ENCODE measurements at regions not wholly inside any gene's neighbourhood (a gene's known extent, or its start where the extent isn't known, plus 50 kb on each side); places are given as distances from the start of the nearest gene placed in this dataset.

DNA sequence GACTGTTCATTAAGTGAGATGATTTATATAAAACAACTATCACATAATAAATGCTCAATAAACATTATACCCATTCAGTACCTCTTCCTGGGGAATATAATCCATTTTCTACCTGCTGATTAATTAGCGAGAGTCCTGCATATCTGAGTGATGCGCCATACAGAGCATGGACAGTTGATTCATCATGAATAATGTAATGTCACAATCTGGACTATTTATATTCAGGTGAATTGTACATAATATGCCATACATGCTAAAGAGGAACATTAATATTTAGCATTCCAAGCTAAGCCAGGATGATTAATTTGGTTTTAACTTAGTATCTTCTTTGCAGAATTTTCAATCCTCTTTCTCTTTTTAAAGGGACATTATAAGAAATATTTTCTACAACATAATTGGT, 362.0 kb upstream of the XYLT1 start (continued):
- TF ChIP-seq, protein P1, sequence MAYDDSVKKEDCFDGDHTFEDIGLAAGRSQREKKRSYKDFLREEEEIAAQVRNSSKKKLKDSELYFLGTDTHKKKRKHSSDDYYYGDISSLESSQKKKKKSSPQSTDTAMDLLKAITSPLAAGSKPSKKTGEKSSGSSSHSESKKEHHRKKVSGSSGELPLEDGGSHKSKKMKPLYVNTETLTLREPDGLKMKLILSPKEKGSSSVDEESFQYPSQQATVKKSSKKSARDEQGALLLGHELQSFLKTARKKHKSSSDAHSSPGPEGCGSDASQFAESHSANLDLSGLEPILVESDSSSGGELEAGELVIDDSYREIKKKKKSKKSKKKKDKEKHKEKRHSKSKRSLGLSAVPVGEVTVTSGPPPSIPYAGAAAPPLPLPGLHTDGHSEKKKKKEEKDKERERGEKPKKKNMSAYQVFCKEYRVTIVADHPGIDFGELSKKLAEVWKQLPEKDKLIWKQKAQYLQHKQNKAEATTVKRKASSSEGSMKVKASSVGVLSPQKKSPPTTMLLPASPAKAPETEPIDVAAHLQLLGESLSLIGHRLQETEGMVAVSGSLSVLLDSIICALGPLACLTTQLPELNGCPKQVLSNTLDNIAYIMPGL (CRISPR knock-in tag; IDR thresholded peaks at IDR 0.05), result no peak
- TF ChIP-seq, protein P2, sequence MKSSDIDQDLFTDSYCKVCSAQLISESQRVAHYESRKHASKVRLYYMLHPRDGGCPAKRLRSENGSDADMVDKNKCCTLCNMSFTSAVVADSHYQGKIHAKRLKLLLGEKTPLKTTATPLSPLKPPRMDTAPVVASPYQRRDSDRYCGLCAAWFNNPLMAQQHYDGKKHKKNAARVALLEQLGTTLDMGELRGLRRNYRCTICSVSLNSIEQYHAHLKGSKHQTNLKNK (CRISPR knock-in tag; IDR thresholded peaks at IDR 0.05), result no peak
- TF ChIP-seq OVOL2 (CRISPR knock-in tag; IDR thresholded peaks at IDR 0.05; ENCODE audit: borderline replicate concordance), result no peak
- TF ChIP-seq, protein P3, sequence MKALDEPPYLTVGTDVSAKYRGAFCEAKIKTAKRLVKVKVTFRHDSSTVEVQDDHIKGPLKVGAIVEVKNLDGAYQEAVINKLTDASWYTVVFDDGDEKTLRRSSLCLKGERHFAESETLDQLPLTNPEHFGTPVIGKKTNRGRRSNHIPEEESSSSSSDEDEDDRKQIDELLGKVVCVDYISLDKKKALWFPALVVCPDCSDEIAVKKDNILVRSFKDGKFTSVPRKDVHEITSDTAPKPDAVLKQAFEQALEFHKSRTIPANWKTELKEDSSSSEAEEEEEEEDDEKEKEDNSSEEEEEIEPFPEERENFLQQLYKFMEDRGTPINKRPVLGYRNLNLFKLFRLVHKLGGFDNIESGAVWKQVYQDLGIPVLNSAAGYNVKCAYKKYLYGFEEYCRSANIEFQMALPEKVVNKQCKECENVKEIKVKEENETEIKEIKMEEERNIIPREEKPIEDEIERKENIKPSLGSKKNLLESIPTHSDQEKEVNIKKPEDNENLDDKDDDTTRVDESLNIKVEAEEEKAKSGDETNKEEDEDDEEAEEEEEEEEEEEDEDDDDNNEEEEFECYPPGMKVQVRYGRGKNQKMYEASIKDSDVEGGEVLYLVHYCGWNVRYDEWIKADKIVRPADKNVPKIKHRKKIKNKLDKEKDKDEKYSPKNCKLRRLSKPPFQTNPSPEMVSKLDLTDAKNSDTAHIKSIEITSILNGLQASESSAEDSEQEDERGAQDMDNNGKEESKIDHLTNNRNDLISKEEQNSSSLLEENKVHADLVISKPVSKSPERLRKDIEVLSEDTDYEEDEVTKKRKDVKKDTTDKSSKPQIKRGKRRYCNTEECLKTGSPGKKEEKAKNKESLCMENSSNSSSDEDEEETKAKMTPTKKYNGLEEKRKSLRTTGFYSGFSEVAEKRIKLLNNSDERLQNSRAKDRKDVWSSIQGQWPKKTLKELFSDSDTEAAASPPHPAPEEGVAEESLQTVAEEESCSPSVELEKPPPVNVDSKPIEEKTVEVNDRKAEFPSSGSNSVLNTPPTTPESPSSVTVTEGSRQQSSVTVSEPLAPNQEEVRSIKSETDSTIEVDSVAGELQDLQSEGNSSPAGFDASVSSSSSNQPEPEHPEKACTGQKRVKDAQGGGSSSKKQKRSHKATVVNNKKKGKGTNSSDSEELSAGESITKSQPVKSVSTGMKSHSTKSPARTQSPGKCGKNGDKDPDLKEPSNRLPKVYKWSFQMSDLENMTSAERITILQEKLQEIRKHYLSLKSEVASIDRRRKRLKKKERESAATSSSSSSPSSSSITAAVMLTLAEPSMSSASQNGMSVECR (CRISPR knock-in tag; IDR thresholded peaks at IDR 0.05; ENCODE audit: borderline replicate concordance), result no peak
- TF ChIP-seq, protein P4, sequence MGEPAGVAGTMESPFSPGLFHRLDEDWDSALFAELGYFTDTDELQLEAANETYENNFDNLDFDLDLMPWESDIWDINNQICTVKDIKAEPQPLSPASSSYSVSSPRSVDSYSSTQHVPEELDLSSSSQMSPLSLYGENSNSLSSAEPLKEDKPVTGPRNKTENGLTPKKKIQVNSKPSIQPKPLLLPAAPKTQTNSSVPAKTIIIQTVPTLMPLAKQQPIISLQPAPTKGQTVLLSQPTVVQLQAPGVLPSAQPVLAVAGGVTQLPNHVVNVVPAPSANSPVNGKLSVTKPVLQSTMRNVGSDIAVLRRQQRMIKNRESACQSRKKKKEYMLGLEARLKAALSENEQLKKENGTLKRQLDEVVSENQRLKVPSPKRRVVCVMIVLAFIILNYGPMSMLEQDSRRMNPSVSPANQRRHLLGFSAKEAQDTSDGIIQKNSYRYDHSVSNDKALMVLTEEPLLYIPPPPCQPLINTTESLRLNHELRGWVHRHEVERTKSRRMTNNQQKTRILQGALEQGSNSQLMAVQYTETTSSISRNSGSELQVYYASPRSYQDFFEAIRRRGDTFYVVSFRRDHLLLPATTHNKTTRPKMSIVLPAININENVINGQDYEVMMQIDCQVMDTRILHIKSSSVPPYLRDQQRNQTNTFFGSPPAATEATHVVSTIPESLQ (CRISPR knock-in tag; IDR thresholded peaks at IDR 0.05), result no peak
- TF ChIP-seq, protein P5, sequence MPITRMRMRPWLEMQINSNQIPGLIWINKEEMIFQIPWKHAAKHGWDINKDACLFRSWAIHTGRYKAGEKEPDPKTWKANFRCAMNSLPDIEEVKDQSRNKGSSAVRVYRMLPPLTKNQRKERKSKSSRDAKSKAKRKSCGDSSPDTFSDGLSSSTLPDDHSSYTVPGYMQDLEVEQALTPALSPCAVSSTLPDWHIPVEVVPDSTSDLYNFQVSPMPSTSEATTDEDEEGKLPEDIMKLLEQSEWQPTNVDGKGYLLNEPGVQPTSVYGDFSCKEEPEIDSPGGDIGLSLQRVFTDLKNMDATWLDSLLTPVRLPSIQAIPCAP (CRISPR knock-in tag; IDR thresholded peaks at IDR 0.05), result no peak
- TF ChIP-seq ZNF396 (CRISPR knock-in tag; IDR thresholded peaks at IDR 0.05; ENCODE audit: borderline replicate concordance), result no peak
- TF ChIP-seq NR2C2 (CRISPR knock-in tag; IDR thresholded peaks at IDR 0.05), result no peak
- TF ChIP-seq, protein P6, sequence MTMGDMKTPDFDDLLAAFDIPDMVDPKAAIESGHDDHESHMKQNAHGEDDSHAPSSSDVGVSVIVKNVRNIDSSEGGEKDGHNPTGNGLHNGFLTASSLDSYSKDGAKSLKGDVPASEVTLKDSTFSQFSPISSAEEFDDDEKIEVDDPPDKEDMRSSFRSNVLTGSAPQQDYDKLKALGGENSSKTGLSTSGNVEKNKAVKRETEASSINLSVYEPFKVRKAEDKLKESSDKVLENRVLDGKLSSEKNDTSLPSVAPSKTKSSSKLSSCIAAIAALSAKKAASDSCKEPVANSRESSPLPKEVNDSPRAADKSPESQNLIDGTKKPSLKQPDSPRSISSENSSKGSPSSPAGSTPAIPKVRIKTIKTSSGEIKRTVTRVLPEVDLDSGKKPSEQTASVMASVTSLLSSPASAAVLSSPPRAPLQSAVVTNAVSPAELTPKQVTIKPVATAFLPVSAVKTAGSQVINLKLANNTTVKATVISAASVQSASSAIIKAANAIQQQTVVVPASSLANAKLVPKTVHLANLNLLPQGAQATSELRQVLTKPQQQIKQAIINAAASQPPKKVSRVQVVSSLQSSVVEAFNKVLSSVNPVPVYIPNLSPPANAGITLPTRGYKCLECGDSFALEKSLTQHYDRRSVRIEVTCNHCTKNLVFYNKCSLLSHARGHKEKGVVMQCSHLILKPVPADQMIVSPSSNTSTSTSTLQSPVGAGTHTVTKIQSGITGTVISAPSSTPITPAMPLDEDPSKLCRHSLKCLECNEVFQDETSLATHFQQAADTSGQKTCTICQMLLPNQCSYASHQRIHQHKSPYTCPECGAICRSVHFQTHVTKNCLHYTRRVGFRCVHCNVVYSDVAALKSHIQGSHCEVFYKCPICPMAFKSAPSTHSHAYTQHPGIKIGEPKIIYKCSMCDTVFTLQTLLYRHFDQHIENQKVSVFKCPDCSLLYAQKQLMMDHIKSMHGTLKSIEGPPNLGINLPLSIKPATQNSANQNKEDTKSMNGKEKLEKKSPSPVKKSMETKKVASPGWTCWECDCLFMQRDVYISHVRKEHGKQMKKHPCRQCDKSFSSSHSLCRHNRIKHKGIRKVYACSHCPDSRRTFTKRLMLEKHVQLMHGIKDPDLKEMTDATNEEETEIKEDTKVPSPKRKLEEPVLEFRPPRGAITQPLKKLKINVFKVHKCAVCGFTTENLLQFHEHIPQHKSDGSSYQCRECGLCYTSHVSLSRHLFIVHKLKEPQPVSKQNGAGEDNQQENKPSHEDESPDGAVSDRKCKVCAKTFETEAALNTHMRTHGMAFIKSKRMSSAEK (CRISPR knock-in tag; IDR thresholded peaks at IDR 0.05; ENCODE audit: borderline replicate concordance), result no peak
- TF ChIP-seq, protein P7, sequence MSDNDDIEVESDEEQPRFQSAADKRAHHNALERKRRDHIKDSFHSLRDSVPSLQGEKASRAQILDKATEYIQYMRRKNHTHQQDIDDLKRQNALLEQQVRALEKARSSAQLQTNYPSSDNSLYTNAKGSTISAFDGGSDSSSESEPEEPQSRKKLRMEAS (CRISPR knock-in tag; IDR thresholded peaks at IDR 0.05), result no peak
- no peak for TF ChIP-seq RELA (CRISPR knock-in tag; IDR thresholded peaks at IDR 0.05; ENCODE audit: borderline replicate concordance)

DNA sequence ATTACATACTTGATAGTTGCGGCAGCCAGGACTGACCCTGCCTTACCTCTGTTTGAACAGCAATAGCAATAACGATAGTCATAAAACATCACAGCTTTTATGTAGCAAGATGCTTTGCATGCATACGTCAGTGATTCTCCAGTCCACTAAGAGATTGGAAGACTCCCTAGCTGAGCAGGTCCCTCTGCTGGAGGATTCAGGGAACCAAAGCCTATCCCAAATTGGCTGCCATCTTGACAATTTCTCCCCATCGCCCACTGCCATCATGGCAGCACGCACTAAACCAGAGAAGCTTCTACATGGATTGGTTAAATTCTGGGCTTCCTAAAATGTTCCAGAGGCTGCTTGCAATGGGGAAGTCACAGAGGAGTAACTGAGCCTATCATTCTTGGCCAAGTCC, 360.6 kb upstream of the XYLT1 start:
- no peaks in the 10 kb centered on the region for H3K36me3 Mint-ChIP-seq
- H3K4me1 Mint-ChIP-seq, result peaks cover 4% of the 10 kb centered on the region
- ChIA-PET POLR2A (interaction anchor here (0.6 kb wide), 1 partner anchor 300 kb away, joined by 3 read pairs; no protein-coding TSS in a partner anchor), CTCF (interaction anchor here (0.7 to 1.2 kb wide), 3 partner anchors 12 to 259 kb away, joined by 3 to 4 read pairs (median 3); no protein-coding TSS in a partner anchor)
- no peaks in the 10 kb centered on the region for H3K27me3 Mint-ChIP-seq (ENCODE audit: low read depth)
- H3K9me3 Mint-ChIP-seq, result no peaks in the 10 kb centered on the region
- no peak overlapping the region for H3K27ac Mint-ChIP-seq
- no peak for ATAC-seq
- TF ChIP-seq ZNF423 (CRISPR knock-in tag; IDR thresholded peaks at IDR 0.05), result 0 out of 2 replicates have a peak, but pooled peaks have one; percentile 3
- no peak for TF ChIP-seq ZNF416 (CRISPR knock-in tag; IDR thresholded peaks at IDR 0.05)
- TF ChIP-seq MXD4 (CRISPR knock-in tag; IDR thresholded peaks at IDR 0.05; ENCODE audit: borderline replicate concordance), result peak; percentile 58; the same call in 1 of the 2 replicates
- TF ChIP-seq, protein P8, sequence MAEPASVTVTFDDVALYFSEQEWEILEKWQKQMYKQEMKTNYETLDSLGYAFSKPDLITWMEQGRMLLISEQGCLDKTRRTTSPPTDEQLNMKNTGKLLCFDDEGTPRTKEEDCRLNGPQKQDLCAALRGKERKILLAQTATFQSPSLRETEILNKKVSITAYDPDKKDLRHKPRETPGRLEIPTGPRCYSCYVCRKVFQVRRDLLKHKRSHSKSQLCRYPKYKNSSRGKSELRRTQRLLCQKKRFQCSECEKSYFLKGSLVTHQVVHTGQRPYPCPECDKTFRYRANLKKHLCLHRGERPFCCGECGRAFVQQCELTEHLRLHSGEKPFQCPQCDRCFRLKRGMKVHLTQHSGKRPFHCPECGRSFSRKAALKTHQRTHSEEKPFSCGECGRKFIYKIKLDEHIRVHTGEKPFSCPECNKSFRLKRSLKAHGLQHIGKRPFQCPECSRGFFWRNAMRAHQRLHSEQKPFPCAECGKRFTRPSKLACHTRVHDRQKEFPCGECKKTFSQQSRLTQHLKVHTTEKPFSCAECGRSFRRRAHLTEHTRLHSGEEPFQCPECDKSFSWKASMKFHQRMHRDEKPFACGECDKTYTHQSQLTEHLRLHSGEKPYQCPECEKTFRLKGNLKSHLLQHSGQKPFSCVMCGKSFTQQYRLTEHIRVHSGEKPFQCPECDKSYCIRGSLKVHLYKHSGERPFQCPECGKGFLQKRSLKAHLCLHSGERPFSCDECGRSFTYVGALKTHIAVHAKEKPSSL (CRISPR knock-in tag; conservative IDR thresholded peaks at IDR 0.05), result no peak
- TF ChIP-seq CBFB (CRISPR knock-in tag; IDR thresholded peaks at IDR 0.05; ENCODE audit: low read depth), result no peak
- no peak overlapping the region for H3K4me3 Mint-ChIP-seq
- peak; percentile 23 for DNase-seq (ENCODE audit: low spot score)

Measured in WTC11 (cell line).